GM06990 (cell line): ENCODE measurements at regions not wholly inside any gene's neighbourhood (a gene's known extent, or its start where the extent isn't known, plus 50 kb on each side); places are given as distances from the start of the nearest gene placed in this dataset.

Experiments used
- DNase-seq: peaks from one replicate; pipeline ENCODE4 v3.0.0-alpha.2; 2011; ENCODE audit not compliant: insufficient read length; ENCODE audit errors: extremely low read depth
- H3K27me3 ChIP-seq: replicated peaks from 2 replicates; pipeline ENCODE4 v1.6.0; 2011; ENCODE audit warnings: low read length; ENCODE audit not compliant: control insufficient read depth, insufficient read depth
- H3K36me3 ChIP-seq: 2 replicates; pipeline ENCODE4 v1.5.1; 2011; ENCODE audit warnings: low read length; ENCODE audit not compliant: control insufficient read depth, insufficient read depth
- H3K4me3 ChIP-seq: replicated peaks from 2 replicates; pipeline ENCODE4 v1.5.1; 2011; ENCODE audit warnings: low read depth, mild to moderate bottlenecking, control low read depth, low read length
- CTCF ChIP-seq: IDR thresholded peaks from 2 replicates; pipeline ENCODE4 v1.5.1; 2011; ENCODE audit warnings: low read length, control low read depth, mild to moderate bottlenecking, inconsistent platforms; ENCODE audit not compliant: insufficient read depth, poor library complexity, severe bottlenecking

GRCh38 chr1:112264010-112264409 lies 132.0 kb upstream of the CTTNBP2NL start:
- no peak overlapping the region for H3K4me3 ChIP-seq
- H3K36me3 ChIP-seq = no peaks in the 10 kb centered on the region
- H3K27me3 ChIP-seq = no peaks in the 10 kb centered on the region
- no peak for DNase-seq
- TF ChIP-seq CTCF = no peak

- Histone ChIP-seq H3K4me3 (no peak overlapping the region), H3K27me3 (no peaks in the 10 kb centered on the region), H3K36me3 (no peaks in the 10 kb centered on the region)
- no peak for DNase-seq
- no peak for TF ChIP-seq CTCF
Measured at GRCh38 chr1:112264553-112264952, 131.5 kb upstream of the CTTNBP2NL start.

- H3K36me3 ChIP-seq = no peaks in the 10 kb centered on the region
Measured at GRCh38 chr1:112265931-112266330, 130.1 kb upstream of the CTTNBP2NL start.

GRCh38 chr1:112267206-112267605 lies 128.8 kb upstream of the CTTNBP2NL start:
- Histone ChIP-seq H3K4me3 (no peak overlapping the region), H3K27me3 (no peaks in the 10 kb centered on the region), H3K36me3 (no peaks in the 10 kb centered on the region)
- no peak for TF ChIP-seq CTCF
- no peak for DNase-seq

More at GRCh38 chr1:112265931-112266330, 130.1 kb upstream of the CTTNBP2NL start:
- no peak for DNase-seq
- H3K27me3 ChIP-seq = no peaks in the 10 kb centered on the region
- no peak for TF ChIP-seq CTCF
- no peak overlapping the region for H3K4me3 ChIP-seq

- no peak for DNase-seq
- H3K27me3 ChIP-seq = no peaks in the 10 kb centered on the region
- H3K36me3 ChIP-seq = no peaks in the 10 kb centered on the region
- H3K4me3 ChIP-seq = no peak overlapping the region
- TF ChIP-seq CTCF = no peak
Measured at GRCh38 chr1:112267929-112268328, 128.1 kb upstream of the CTTNBP2NL start.

- no peaks in the 10 kb centered on the region for H3K36me3 ChIP-seq
- TF ChIP-seq CTCF = no peak
Measured at GRCh38 chr1:112268408-112268807, 127.6 kb upstream of the CTTNBP2NL start.

More at GRCh38 chr1:112268408-112268807, 127.6 kb upstream of the CTTNBP2NL start:
- no peak for DNase-seq
- no peaks in the 10 kb centered on the region for H3K27me3 ChIP-seq
- H3K4me3 ChIP-seq = no peak overlapping the region
